ENCODE measurements at regions not wholly inside any gene's neighbourhood (a gene's known extent, or its start where the extent isn't known, plus 50 kb on each side); places are given as distances from the start of the nearest gene placed in this dataset.

GRCh38 chr12:116654226-116654743, 83.6 kb downstream of the SPRING1 start:
- H3K9ac ChIP-seq: no peak overlapping the region
- TF ChIP-seq USF1 (IDR thresholded peaks at IDR 0.05; ENCODE audit: borderline replicate concordance, low read depth) (no peak), RFX5 (IDR thresholded peaks at IDR 0.05; ENCODE audit: low read length) (no peak), JUND (IDR thresholded peaks at IDR 0.05) (no peak), TEAD4 (IDR thresholded peaks at IDR 0.05; ENCODE audit: borderline replicate concordance, insufficient read depth) (no peak), GATA2 (CRISPR knock-in tag; IDR thresholded peaks at IDR 0.05) (no peak), SMC3 (IDR thresholded peaks at IDR 0.05; ENCODE audit: low read depth, low read length) (no peak), EP300 (IDR thresholded peaks at IDR 0.05; ENCODE audit: borderline replicate concordance in 1 of 2, low read depth in 1 of 2, low read length in 1 of 2) (no peak), CTCF (IDR thresholded peaks at IDR 0.05) (no peak), MAX (IDR thresholded peaks at IDR 0.05; ENCODE audit: low read depth) (no peak), MEF2A (IDR thresholded peaks at IDR 0.05; ENCODE audit: borderline replicate concordance, low read depth) (no peak), SIN3A (IDR thresholded peaks at IDR 0.05; ENCODE audit: borderline replicate concordance, low read depth, low read length) (no peak), CHD2 (IDR thresholded peaks at IDR 0.05; ENCODE audit: low read length, partially characterized antibody) (no peak), POLR2AphosphoS5 (IDR thresholded peaks at IDR 0.05; ENCODE audit: low read depth, low read length) (no peak), PBX3 (IDR thresholded peaks at IDR 0.05) (no peak), TCF12 (IDR thresholded peaks at IDR 0.05) (no peak), FOSL2 (IDR thresholded peaks at IDR 0.05; ENCODE audit: borderline replicate concordance, low read depth) (no peak), RAD21 (IDR thresholded peaks at IDR 0.05; ENCODE audit: low read length) (no peak), TAF1 (IDR thresholded peaks at IDR 0.05; ENCODE audit: borderline replicate concordance, low read depth, low read length) (no peak), NRF1 (IDR thresholded peaks at IDR 0.05; ENCODE audit: low read depth, low read length) (no peak), RCOR1 (IDR thresholded peaks at IDR 0.05; ENCODE audit: low read length) (no peak)
- H2AFZ ChIP-seq (ENCODE audit: low read depth): no peak overlapping the region
- no peaks in the 10 kb centered on the region for H3K9me2 ChIP-seq
- DNase-seq: no peak
- H3K79me2 ChIP-seq (ENCODE audit: insufficient read depth): no peaks in the 10 kb centered on the region
- no peak overlapping the region for H3K4me2 ChIP-seq
- no peaks in the 10 kb centered on the region for H3K36me3 ChIP-seq (replicated peaks in 1 of 2; ENCODE audit: control insufficient read depth in 1 of 2, insufficient read depth in 2 of 2, low read length in 1 of 2)
- peaks cover 4% of the 10 kb centered on the region for H3F3A ChIP-seq (replicated peaks; ENCODE audit: insufficient read depth)
- no peak overlapping the region for H3K4me3 ChIP-seq (ENCODE audit: low read depth in 2 of 2, low read length in 1 of 2)
- peaks cover 0 to 6% of the 10 kb centered on the region in 2 experiments; a peak in 1 of 4 replicates for H3K4me1 ChIP-seq (ENCODE audit: control insufficient read depth in 1 of 2, insufficient read depth in 2 of 2, low read depth in 1 of 2, low read length in 1 of 2)
- no peaks in the 10 kb centered on the region for H3K27me3 ChIP-seq (ENCODE audit: insufficient read depth)
- ChIA-PET CTCF (no interaction called here), POLR2A (no interaction called here)
- 79% methylated on average over 6 of the region's 6 CpGs for whole genome bisulfite sequencing (ENCODE audit: low lambda C conversion rate)
- no peak overlapping the region for H3K27ac ChIP-seq (ENCODE audit: low read depth in 2 of 2, low read length in 1 of 2)
- H4K20me1 ChIP-seq (ENCODE audit: insufficient read depth): no peaks in the 10 kb centered on the region
- no peaks in the 10 kb centered on the region for H3K9me3 ChIP-seq
